ENCODE measurements at regions not wholly inside any gene's neighbourhood (a gene's known extent, or its start where the extent isn't known, plus 50 kb on each side); places are given as distances from the start of the nearest gene placed in this dataset.

- TF ChIP-seq, protein P1, sequence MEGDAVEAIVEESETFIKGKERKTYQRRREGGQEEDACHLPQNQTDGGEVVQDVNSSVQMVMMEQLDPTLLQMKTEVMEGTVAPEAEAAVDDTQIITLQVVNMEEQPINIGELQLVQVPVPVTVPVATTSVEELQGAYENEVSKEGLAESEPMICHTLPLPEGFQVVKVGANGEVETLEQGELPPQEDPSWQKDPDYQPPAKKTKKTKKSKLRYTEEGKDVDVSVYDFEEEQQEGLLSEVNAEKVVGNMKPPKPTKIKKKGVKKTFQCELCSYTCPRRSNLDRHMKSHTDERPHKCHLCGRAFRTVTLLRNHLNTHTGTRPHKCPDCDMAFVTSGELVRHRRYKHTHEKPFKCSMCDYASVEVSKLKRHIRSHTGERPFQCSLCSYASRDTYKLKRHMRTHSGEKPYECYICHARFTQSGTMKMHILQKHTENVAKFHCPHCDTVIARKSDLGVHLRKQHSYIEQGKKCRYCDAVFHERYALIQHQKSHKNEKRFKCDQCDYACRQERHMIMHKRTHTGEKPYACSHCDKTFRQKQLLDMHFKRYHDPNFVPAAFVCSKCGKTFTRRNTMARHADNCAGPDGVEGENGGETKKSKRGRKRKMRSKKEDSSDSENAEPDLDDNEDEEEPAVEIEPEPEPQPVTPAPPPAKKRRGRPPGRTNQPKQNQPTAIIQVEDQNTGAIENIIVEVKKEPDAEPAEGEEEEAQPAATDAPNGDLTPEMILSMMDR (IDR thresholded peaks at IDR 0.05): no peak
- TF ChIP-seq POLR2A (IDR thresholded peaks at IDR 0.05): no peak
Observed at GRCh38 chr5:158388021-158388420, 529.1 kb upstream of the CLINT1 start.

Data from Peyer's patch (tissue), 4 donors.